ENCODE measurements at regions not wholly inside any gene's neighbourhood (a gene's known extent, or its start where the extent isn't known, plus 50 kb on each side); places are given as distances from the start of the nearest gene placed in this dataset.

DNA sequence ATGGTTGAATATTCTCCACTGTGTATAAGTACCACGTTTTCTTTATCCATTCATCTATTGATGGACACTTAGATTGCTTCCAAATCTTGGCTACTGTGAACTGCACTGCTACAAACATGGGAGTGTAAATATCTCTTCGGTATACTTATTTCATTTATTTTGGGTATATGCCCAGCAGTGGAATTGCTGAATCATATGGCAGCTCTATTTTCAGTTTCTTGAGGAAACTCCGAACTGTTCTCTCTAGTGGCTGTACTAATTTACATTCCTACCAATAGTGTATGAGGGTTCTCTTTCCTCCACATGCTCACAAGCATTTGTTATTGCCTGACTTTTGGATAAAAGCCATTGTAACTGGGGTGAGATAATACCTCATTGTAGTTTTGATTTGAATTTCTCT is 623.1 kb upstream of the LRFN5 start:
- Mint-ChIP-seq H3K4me1 (peaks cover 4% of the 10 kb centered on the region; the same call in 2 of the 3 replicates), H3K27me3 (ENCODE audit: insufficient read depth, low read depth, poor library complexity) (no peaks in the 10 kb centered on the region), H3K36me3 (ENCODE audit: low read depth) (no peaks in the 10 kb centered on the region), H3K27ac (no peak overlapping the region), H3K4me3 (no peak overlapping the region), H3K9me3 (no peaks in the 10 kb centered on the region)
- DNase-seq (ENCODE audit: low spot score): no peak
- H3K4me1 ChIP-seq (ENCODE audit: insufficient read depth): 0 out of 2 replicates have a peak, but pooled peaks cover 7% of the 10 kb centered on the region
- H3K79me2 ChIP-seq (replicated peaks; ENCODE audit: insufficient read depth): no peaks in the 10 kb centered on the region; the same call in 1 of the 2 replicates
- H3K27ac ChIP-seq (ENCODE audit: low read depth): no peak overlapping the region
- TF ChIP-seq, protein P1, sequence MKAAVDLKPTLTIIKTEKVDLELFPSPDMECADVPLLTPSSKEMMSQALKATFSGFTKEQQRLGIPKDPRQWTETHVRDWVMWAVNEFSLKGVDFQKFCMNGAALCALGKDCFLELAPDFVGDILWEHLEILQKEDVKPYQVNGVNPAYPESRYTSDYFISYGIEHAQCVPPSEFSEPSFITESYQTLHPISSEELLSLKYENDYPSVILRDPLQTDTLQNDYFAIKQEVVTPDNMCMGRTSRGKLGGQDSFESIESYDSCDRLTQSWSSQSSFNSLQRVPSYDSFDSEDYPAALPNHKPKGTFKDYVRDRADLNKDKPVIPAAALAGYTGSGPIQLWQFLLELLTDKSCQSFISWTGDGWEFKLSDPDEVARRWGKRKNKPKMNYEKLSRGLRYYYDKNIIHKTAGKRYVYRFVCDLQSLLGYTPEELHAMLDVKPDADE (IDR thresholded peaks at IDR 0.05): no peak
- TF ChIP-seq POLR2AphosphoS5 (IDR thresholded peaks at IDR 0.05; ENCODE audit: low read depth) (no peak), ZNF114 (CRISPR knock-in tag; IDR thresholded peaks at IDR 0.05) (no peak), ZNF331 (CRISPR knock-in tag; IDR thresholded peaks at IDR 0.05; ENCODE audit: low read depth) (no peak), JUNB (IDR thresholded peaks at IDR 0.05; ENCODE audit: unreplicated experiment) (no peak), EZH2 (IDR thresholded peaks at IDR 0.05; ENCODE audit: low read depth, unreplicated experiment) (no peak), CREB1 (CRISPR knock-in tag; IDR thresholded peaks at IDR 0.05; ENCODE audit: low read depth) (no peak), NANOG (IDR thresholded peaks at IDR 0.05; ENCODE audit: borderline replicate concordance) (no peak), EZH2phosphoT487 (IDR thresholded peaks at IDR 0.05; ENCODE audit: unreplicated experiment) (no peak), STAT1 (IDR thresholded peaks at IDR 0.05; ENCODE audit: unreplicated experiment) (no peak)
- TF ChIP-seq, protein P2, sequence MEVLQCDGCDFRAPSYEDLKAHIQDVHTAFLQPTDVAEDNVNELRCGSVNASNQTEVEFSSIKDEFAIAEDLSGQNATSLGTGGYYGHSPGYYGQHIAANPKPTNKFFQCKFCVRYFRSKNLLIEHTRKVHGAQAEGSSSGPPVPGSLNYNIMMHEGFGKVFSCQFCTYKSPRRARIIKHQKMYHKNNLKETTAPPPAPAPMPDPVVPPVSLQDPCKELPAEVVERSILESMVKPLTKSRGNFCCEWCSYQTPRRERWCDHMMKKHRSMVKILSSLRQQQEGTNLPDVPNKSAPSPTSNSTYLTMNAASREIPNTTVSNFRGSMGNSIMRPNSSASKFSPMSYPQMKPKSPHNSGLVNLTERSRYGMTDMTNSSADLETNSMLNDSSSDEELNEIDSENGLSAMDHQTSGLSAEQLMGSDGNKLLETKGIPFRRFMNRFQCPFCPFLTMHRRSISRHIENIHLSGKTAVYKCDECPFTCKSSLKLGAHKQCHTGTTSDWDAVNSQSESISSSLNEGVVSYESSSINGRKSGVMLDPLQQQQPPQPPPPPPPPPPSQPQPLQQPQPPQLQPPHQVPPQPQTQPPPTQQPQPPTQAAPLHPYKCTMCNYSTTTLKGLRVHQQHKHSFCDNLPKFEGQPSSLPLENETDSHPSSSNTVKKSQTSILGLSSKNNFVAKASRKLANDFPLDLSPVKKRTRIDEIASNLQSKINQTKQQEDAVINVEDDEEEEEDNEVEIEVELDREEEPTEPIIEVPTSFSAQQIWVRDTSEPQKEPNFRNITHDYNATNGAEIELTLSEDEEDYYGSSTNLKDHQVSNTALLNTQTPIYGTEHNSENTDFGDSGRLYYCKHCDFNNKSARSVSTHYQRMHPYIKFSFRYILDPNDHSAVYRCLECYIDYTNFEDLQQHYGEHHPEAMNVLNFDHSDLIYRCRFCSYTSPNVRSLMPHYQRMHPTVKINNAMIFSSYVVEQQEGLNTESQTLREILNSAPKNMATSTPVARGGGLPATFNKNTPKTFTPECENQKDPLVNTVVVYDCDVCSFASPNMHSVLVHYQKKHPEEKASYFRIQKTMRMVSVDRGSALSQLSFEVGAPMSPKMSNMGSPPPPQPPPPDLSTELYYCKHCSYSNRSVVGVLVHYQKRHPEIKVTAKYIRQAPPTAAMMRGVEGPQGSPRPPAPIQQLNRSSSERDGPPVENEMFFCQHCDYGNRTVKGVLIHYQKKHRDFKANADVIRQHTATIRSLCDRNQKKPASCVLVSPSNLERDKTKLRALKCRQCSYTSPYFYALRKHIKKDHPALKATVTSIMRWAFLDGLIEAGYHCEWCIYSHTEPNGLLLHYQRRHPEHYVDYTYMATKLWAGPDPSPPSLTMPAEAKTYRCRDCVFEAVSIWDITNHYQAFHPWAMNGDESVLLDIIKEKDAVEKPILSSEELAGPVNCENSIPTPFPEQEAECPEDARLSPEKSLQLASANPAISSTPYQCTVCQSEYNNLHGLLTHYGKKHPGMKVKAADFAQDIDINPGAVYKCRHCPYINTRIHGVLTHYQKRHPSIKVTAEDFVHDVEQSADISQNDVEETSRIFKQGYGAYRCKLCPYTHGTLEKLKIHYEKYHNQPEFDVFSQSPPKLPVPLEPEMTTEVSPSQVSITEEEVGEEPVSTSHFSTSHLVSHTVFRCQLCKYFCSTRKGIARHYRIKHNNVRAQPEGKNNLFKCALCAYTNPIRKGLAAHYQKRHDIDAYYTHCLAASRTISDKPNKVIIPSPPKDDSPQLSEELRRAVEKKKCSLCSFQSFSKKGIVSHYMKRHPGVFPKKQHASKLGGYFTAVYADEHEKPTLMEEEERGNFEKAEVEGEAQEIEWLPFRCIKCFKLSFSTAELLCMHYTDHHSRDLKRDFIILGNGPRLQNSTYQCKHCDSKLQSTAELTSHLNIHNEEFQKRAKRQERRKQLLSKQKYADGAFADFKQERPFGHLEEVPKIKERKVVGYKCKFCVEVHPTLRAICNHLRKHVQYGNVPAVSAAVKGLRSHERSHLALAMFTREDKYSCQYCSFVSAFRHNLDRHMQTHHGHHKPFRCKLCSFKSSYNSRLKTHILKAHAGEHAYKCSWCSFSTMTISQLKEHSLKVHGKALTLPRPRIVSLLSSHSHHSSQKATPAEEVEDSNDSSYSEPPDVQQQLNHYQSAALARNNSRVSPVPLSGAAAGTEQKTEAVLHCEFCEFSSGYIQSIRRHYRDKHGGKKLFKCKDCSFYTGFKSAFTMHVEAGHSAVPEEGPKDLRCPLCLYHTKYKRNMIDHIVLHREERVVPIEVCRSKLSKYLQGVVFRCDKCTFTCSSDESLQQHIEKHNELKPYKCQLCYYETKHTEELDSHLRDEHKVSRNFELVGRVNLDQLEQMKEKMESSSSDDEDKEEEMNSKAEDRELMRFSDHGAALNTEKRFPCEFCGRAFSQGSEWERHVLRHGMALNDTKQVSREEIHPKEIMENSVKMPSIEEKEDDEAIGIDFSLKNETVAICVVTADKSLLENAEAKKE (CRISPR knock-in tag; IDR thresholded peaks at IDR 0.05): no peak
- TF ChIP-seq, protein P3, sequence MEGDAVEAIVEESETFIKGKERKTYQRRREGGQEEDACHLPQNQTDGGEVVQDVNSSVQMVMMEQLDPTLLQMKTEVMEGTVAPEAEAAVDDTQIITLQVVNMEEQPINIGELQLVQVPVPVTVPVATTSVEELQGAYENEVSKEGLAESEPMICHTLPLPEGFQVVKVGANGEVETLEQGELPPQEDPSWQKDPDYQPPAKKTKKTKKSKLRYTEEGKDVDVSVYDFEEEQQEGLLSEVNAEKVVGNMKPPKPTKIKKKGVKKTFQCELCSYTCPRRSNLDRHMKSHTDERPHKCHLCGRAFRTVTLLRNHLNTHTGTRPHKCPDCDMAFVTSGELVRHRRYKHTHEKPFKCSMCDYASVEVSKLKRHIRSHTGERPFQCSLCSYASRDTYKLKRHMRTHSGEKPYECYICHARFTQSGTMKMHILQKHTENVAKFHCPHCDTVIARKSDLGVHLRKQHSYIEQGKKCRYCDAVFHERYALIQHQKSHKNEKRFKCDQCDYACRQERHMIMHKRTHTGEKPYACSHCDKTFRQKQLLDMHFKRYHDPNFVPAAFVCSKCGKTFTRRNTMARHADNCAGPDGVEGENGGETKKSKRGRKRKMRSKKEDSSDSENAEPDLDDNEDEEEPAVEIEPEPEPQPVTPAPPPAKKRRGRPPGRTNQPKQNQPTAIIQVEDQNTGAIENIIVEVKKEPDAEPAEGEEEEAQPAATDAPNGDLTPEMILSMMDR (conservative IDR thresholded peaks at IDR 0.05; ENCODE audit: low read depth in 2 of 2): no peak
- TF ChIP-seq, protein P4, sequence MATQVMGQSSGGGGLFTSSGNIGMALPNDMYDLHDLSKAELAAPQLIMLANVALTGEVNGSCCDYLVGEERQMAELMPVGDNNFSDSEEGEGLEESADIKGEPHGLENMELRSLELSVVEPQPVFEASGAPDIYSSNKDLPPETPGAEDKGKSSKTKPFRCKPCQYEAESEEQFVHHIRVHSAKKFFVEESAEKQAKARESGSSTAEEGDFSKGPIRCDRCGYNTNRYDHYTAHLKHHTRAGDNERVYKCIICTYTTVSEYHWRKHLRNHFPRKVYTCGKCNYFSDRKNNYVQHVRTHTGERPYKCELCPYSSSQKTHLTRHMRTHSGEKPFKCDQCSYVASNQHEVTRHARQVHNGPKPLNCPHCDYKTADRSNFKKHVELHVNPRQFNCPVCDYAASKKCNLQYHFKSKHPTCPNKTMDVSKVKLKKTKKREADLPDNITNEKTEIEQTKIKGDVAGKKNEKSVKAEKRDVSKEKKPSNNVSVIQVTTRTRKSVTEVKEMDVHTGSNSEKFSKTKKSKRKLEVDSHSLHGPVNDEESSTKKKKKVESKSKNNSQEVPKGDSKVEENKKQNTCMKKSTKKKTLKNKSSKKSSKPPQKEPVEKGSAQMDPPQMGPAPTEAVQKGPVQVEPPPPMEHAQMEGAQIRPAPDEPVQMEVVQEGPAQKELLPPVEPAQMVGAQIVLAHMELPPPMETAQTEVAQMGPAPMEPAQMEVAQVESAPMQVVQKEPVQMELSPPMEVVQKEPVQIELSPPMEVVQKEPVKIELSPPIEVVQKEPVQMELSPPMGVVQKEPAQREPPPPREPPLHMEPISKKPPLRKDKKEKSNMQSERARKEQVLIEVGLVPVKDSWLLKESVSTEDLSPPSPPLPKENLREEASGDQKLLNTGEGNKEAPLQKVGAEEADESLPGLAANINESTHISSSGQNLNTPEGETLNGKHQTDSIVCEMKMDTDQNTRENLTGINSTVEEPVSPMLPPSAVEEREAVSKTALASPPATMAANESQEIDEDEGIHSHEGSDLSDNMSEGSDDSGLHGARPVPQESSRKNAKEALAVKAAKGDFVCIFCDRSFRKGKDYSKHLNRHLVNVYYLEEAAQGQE (IDR thresholded peaks at IDR 0.05; ENCODE audit: unreplicated experiment): no peak
- no peak overlapping the region for H2AFZ ChIP-seq
- no peak for ATAC-seq
- H3K27me3 ChIP-seq (ENCODE audit: insufficient read depth): no peaks in the 10 kb centered on the region
- H3K4me3 ChIP-seq: no peak overlapping the region
- no peaks in the 10 kb centered on the region for H3K9me2 ChIP-seq (ENCODE audit: insufficient read depth)
- H3F3A ChIP-seq (replicated peaks; ENCODE audit: low read depth): no peaks in the 10 kb centered on the region
- H4K20me1 ChIP-seq (replicated peaks; ENCODE audit: insufficient read depth): no peaks in the 10 kb centered on the region; the same call in 1 of the 2 replicates
- no peak overlapping the region for H3K4me2 ChIP-seq
- no peaks in the 10 kb centered on the region for H3K36me3 ChIP-seq (ENCODE audit: insufficient read depth)

All from GM23338 (cell line).